Breast epithelium (tissue), 3 donors: ENCODE measurements at regions not wholly inside any gene's neighbourhood (a gene's known extent, or its start where the extent isn't known, plus 50 kb on each side); places are given as distances from the start of the nearest gene placed in this dataset.

Experiments used
- POLR2A ChIP-seq: fragments of 450-650 bp; IDR thresholded peaks from one replicate; pipeline ENCODE4 v1.6.1; 2016; ENCODE audit warnings: antibody characterized with exemption, mild to moderate bottlenecking, moderate library complexity
- POLR2AphosphoS5 ChIP-seq, 3 donors: sonication (generic); formaldehyde crosslinking; IDR thresholded peaks; one replicate each; pipeline ENCODE4 v1.6.1; 2017; ENCODE audit warnings: antibody characterized with exemption in 3 of 3
- TF ChIP-seq, protein P1 (sequence below), 3 donors: fragments of 450-650 bp; IDR thresholded peaks; one replicate each; pipeline ENCODE4 v1.5.1; 2016 to 2017; ENCODE audit warnings: antibody characterized with exemption in 3 of 3, mild to moderate bottlenecking in 3 of 3, moderate library complexity in 3 of 3

DNA sequence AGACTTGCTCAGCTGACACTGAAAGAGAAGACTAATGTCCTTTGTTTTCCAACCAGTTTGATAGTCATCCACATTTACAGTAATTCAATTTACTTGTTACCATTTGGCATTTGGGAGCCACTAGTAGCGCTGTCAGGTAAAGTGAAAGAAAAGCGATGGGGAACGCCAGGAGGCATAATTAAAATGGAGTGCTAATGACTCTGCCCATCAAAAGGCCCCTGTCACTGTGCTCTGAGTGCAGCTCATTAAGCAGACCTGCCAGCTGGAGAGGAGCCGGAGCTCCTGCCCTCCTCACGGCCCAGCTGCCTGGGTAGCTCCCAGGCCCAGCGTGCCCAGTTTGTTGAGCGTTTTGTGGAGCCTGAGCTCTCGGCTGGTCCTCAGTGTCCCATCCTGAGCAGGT lies 463.6 kb upstream of the CCDC196 start:
- TF ChIP-seq POLR2A (no peak), POLR2AphosphoS5 (IDR thresholded peaks at IDR 0.05) (no peak)
- TF ChIP-seq, protein P1, sequence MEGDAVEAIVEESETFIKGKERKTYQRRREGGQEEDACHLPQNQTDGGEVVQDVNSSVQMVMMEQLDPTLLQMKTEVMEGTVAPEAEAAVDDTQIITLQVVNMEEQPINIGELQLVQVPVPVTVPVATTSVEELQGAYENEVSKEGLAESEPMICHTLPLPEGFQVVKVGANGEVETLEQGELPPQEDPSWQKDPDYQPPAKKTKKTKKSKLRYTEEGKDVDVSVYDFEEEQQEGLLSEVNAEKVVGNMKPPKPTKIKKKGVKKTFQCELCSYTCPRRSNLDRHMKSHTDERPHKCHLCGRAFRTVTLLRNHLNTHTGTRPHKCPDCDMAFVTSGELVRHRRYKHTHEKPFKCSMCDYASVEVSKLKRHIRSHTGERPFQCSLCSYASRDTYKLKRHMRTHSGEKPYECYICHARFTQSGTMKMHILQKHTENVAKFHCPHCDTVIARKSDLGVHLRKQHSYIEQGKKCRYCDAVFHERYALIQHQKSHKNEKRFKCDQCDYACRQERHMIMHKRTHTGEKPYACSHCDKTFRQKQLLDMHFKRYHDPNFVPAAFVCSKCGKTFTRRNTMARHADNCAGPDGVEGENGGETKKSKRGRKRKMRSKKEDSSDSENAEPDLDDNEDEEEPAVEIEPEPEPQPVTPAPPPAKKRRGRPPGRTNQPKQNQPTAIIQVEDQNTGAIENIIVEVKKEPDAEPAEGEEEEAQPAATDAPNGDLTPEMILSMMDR (IDR thresholded peaks at IDR 0.05), result no peak
